Rectal smooth muscle tissue (tissue), 1 donor: ENCODE measurements at regions not wholly inside any gene's neighbourhood (a gene's known extent, or its start where the extent isn't known, plus 50 kb on each side); places are given as distances from the start of the nearest gene placed in this dataset.

ENCODE experiments used
- H3K27ac ChIP-seq: one replicate; pipeline ENCODE4 v1.7.0; 2013; ENCODE audit warnings: low read depth, low read length, inconsistent platforms
- H3K27me3 ChIP-seq: one replicate; pipeline ENCODE4 v1.7.0; 2013; ENCODE audit warnings: low read length; ENCODE audit not compliant: control insufficient read depth, insufficient read depth
- H3K36me3 ChIP-seq: one replicate; pipeline ENCODE4 v1.7.0; 2013; ENCODE audit warnings: low read length; ENCODE audit not compliant: control insufficient read depth, insufficient read depth
- H3K4me1 ChIP-seq: one replicate; pipeline ENCODE4 v1.7.0; 2013; ENCODE audit warnings: low read length; ENCODE audit not compliant: control insufficient read depth, insufficient read depth
- H3K4me3 ChIP-seq: one replicate; pipeline ENCODE4 v1.7.0; 2013; ENCODE audit warnings: low read length
- H3K9ac ChIP-seq: one replicate; pipeline ENCODE4 v1.7.0; 2013; ENCODE audit warnings: low read length

GRCh38 chr3:163776743-163777142 lies 1301.6 kb downstream of the SI start:
- Histone ChIP-seq H3K36me3 (no peaks in the 10 kb centered on the region), H3K27ac (no peak overlapping the region), H3K9ac (no peak overlapping the region), H3K4me1 (no peaks in the 10 kb centered on the region), H3K4me3 (no peak overlapping the region), H3K27me3 (no peaks in the 10 kb centered on the region)

DNA sequence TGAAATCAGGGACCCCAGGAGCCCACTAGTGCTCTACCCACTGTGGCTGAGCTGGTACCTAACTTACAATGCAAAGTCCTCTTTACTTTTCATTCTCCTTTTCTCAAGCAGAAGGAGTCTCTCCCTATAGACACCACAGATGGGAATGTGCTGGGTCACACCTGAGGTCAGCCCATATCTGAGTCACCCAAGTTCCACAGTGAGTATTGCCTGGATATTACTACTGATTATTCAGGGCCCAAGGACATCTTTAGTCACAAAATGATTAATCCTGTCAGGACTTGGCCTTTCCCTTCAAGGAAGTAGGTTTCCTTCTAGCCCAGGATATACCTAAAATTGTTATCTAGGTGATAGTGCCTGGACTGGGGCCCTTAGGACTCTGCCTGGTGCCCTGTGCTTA lies 1305.2 kb downstream of the SI start:
- Histone ChIP-seq H3K36me3 (no peaks in the 10 kb centered on the region), H3K4me1 (no peaks in the 10 kb centered on the region), H3K4me3 (no peak overlapping the region), H3K9ac (no peak overlapping the region), H3K27me3 (no peaks in the 10 kb centered on the region), H3K27ac (no peak overlapping the region)

GRCh38 chr3:163768048-163768447 lies 1310.2 kb downstream of the SI start:
- H3K27me3 ChIP-seq: no peaks in the 10 kb centered on the region
- no peak overlapping the region for H3K27ac ChIP-seq
- H3K4me3 ChIP-seq: no peak overlapping the region
- H3K9ac ChIP-seq: no peak overlapping the region
- no peaks in the 10 kb centered on the region for H3K36me3 ChIP-seq
- no peaks in the 10 kb centered on the region for H3K4me1 ChIP-seq

DNA sequence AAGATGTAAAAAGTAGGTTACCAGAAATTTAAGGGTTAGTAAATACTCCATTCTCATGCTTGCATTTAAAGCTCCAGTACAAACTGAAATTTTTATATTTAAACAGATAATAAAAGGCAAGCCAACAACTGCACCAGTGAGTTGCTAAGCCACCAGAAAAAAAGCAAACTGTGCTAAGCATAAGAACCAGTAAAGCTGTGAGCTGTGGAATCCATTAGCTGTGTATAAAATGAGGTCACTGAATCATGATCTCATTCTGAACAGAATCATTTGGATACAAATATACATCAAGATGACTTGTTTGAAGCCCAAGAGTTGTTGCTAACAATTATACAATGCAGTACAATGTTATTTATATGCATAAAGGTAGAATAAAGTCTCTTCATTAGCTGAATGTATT lies 1312.2 kb downstream of the SI start:
- no peak overlapping the region for H3K27ac ChIP-seq
- no peak overlapping the region for H3K4me3 ChIP-seq
- no peak overlapping the region for H3K9ac ChIP-seq
- no peaks in the 10 kb centered on the region for H3K4me1 ChIP-seq
- H3K36me3 ChIP-seq: no peaks in the 10 kb centered on the region
- no peaks in the 10 kb centered on the region for H3K27me3 ChIP-seq

- Histone ChIP-seq H3K4me1 (no peaks in the 10 kb centered on the region), H3K9ac (no peak overlapping the region), H3K36me3 (no peaks in the 10 kb centered on the region), H3K27me3 (no peaks in the 10 kb centered on the region), H3K27ac (no peak overlapping the region), H3K4me3 (no peak overlapping the region)
Measured at GRCh38 chr3:163753033-163753432, 1325.3 kb downstream of the SI start.

DNA sequence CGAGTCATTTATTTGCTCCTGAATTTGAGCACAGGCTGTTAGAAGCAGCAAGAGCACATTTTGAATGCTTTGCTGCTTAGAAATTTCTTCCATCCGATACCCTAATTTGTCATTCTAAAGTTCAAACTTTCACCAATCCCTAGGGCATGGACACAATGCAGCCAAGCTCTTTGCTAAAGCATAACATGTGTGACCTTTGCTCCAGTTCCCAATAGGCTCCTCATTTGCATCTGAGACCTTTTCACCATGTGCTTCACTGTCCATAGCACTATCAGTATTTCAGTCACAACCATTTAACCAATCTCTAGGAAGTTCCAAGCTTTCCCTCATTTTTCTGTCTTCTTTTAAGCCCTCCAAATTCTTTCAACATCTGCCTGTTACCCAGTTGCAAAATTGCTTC lies 1333.1 kb downstream of the SI start:
- Histone ChIP-seq H3K4me1 (no peaks in the 10 kb centered on the region), H3K27ac (no peak overlapping the region), H3K27me3 (no peaks in the 10 kb centered on the region), H3K36me3 (no peaks in the 10 kb centered on the region), H3K9ac (no peak overlapping the region), H3K4me3 (no peak overlapping the region)

- Histone ChIP-seq H3K4me3 (no peak overlapping the region), H3K27ac (no peak overlapping the region), H3K27me3 (no peaks in the 10 kb centered on the region), H3K4me1 (no peaks in the 10 kb centered on the region), H3K9ac (no peak overlapping the region), H3K36me3 (no peaks in the 10 kb centered on the region)
Measured at GRCh38 chr3:163735394-163735793, 1342.9 kb downstream of the SI start.

DNA sequence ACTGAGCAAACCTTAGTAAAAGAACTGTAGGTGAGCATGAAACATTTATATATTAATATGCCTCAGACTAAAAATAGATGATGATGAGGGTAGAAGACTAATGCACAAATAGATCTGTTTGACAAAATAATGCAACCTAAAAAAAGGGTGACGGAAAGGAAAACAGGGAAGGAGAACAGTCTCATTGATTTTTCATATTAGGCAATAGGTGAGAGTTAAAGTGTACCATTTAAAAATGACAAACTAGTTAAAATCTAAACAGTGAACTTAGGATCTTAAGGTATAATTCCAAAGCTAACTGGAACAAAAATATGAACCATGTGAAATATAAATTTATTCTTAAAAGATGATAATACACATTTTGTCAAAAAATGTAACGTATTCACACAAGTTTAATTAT lies 1347.6 kb downstream of the SI start:
- Histone ChIP-seq H3K36me3 (no peaks in the 10 kb centered on the region), H3K4me1 (no peaks in the 10 kb centered on the region), H3K27me3 (no peaks in the 10 kb centered on the region), H3K9ac (no peak overlapping the region), H3K4me3 (no peak overlapping the region), H3K27ac (no peak overlapping the region)

GRCh38 chr3:163726125-163726524 lies 1352.2 kb downstream of the SI start:
- no peaks in the 10 kb centered on the region for H3K27me3 ChIP-seq
- no peak overlapping the region for H3K27ac ChIP-seq
- no peaks in the 10 kb centered on the region for H3K4me1 ChIP-seq
- no peak overlapping the region for H3K4me3 ChIP-seq
- H3K9ac ChIP-seq: no peak overlapping the region
- no peaks in the 10 kb centered on the region for H3K36me3 ChIP-seq

GRCh38 chr3:163722405-163722804 lies 1355.9 kb downstream of the SI start:
- H3K27me3 ChIP-seq: no peaks in the 10 kb centered on the region
- H3K27ac ChIP-seq: no peak overlapping the region
- H3K36me3 ChIP-seq: no peaks in the 10 kb centered on the region
- H3K4me3 ChIP-seq: no peak overlapping the region
- no peak overlapping the region for H3K9ac ChIP-seq
- H3K4me1 ChIP-seq: no peaks in the 10 kb centered on the region

DNA sequence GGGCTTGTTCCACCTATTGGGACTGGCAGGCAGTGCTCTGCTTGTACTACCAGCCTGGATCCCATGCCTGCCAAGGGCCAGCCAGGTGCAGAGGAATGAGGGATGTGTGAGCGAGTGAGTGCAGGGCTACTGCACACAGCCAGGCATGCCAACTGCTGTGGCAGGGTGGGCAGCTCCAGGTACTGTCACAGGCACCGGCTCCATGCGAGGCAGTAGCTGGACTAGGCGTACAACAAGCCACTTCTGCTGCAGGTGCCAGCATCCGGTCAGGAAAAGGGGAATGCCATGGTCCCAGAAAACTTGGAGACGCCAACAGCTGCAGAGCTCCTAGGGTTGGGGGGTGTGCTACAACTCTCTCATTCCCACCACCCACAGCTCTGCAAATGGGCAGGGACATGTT lies 1356.7 kb downstream of the SI start:
- H3K4me1 ChIP-seq: no peaks in the 10 kb centered on the region
- no peak overlapping the region for H3K4me3 ChIP-seq
- no peak overlapping the region for H3K27ac ChIP-seq
- H3K27me3 ChIP-seq: no peaks in the 10 kb centered on the region
- no peak overlapping the region for H3K9ac ChIP-seq
- H3K36me3 ChIP-seq: no peaks in the 10 kb centered on the region

DNA sequence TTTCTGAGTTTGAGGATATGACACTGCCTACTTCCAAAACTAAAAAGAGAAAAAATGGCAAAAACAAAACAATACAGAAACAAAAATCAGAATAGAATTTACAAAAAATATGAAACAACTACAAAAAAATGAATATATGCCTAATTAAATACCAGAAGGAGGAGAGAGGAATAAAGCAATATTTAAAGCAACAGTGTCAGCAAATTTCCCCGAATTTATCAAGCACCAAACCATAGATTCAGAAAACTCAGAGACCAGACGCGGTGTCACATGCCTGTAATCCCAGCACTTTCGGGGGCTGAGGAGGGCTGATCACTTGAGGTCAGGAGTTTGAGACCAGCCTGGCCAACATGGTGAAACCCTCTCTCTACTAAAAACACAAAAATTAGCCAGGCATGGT lies 1360.9 kb downstream of the SI start:
- no peak overlapping the region for H3K9ac ChIP-seq
- no peaks in the 10 kb centered on the region for H3K36me3 ChIP-seq
- H3K27me3 ChIP-seq: no peaks in the 10 kb centered on the region
- no peak overlapping the region for H3K27ac ChIP-seq
- no peak overlapping the region for H3K4me3 ChIP-seq
- H3K4me1 ChIP-seq: no peaks in the 10 kb centered on the region

- no peak overlapping the region for H3K27ac ChIP-seq
- H3K9ac ChIP-seq: no peak overlapping the region
- no peaks in the 10 kb centered on the region for H3K36me3 ChIP-seq
- no peaks in the 10 kb centered on the region for H3K4me1 ChIP-seq
- H3K4me3 ChIP-seq: no peak overlapping the region
- H3K27me3 ChIP-seq: no peaks in the 10 kb centered on the region
Measured at GRCh38 chr3:163708428-163708827, 1369.9 kb downstream of the SI start.

DNA sequence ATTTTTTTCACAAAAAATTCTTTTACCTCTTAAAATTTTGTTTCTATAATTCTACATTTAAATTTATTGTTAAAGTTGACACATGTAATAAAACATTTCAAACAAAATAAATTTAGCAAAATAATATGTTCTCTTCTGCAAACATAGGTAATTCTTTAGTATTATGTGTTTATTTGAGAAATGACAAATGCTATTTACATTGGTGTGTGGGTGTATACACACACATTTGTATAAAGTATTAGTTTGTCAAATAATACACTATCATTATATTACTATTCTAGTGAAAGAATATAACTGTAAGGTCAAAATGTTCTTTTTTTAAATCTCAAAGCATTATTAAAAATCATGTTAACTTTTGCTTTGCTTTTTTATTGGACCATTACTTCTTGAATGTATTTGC lies 1370.6 kb downstream of the SI start:
- H3K9ac ChIP-seq: no peak overlapping the region
- no peak overlapping the region for H3K4me3 ChIP-seq
- H3K36me3 ChIP-seq: no peaks in the 10 kb centered on the region
- no peak overlapping the region for H3K27ac ChIP-seq
- no peaks in the 10 kb centered on the region for H3K4me1 ChIP-seq
- H3K27me3 ChIP-seq: no peaks in the 10 kb centered on the region
